ENCODE measurements at regions not wholly inside any gene's neighbourhood (a gene's known extent, or its start where the extent isn't known, plus 50 kb on each side); places are given as distances from the start of the nearest gene placed in this dataset.

DNA sequence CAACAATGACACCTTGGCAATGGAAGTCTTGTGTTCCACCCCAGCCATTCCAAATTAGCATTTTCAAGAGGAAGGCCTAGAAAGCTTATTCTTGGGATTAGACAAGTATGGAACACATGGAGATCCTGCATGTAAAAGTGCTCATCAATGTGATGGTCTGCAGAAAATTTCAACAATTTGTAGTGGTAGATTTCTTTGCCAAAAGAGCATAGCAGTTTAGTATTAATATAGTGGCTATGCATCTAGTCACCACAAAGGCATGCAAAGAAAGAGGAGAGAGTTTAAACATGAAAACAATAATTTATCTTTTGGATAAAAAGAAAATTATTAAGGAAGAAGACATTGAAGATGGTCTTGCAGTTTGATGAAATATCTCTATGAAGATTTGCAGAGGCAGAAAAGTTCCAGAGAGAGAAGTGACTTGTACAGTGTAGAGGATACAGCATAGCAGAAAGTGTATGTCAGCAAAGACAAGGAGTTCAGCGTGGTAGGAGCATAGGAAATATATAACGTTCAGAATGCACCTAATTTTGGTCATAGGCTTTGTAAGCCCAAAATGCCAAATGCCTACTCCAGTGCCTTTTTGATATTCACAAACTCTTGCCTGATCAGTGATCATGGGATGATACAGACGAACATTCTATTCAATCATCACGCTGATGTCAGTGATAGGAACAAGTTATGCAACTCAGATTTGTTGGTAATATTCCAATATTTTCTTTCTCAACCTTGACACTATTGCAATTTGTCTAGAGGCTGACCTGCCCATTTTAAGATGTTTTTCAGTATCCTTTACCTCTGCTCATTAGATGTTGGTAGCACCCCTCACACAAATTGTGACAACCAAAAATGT is 727.9 kb upstream of the SOX9 start:
- H3K4me3 ChIP-seq (ENCODE audit: low read depth, low read length): no peak overlapping the region
- no peaks in the 10 kb centered on the region for H3K36me3 ChIP-seq (ENCODE audit: control insufficient read depth, insufficient read depth, low read length)
- DNase-seq (ENCODE audit: low read depth): no peak
- TF ChIP-seq, protein P1, sequence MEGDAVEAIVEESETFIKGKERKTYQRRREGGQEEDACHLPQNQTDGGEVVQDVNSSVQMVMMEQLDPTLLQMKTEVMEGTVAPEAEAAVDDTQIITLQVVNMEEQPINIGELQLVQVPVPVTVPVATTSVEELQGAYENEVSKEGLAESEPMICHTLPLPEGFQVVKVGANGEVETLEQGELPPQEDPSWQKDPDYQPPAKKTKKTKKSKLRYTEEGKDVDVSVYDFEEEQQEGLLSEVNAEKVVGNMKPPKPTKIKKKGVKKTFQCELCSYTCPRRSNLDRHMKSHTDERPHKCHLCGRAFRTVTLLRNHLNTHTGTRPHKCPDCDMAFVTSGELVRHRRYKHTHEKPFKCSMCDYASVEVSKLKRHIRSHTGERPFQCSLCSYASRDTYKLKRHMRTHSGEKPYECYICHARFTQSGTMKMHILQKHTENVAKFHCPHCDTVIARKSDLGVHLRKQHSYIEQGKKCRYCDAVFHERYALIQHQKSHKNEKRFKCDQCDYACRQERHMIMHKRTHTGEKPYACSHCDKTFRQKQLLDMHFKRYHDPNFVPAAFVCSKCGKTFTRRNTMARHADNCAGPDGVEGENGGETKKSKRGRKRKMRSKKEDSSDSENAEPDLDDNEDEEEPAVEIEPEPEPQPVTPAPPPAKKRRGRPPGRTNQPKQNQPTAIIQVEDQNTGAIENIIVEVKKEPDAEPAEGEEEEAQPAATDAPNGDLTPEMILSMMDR (IDR thresholded peaks at IDR 0.05; ENCODE audit: insufficient read depth, low read length, poor library complexity, severe bottlenecking): no peak
- H3K27me3 ChIP-seq (ENCODE audit: control insufficient read depth, insufficient read depth, low read length): no peaks in the 10 kb centered on the region

DNA sequence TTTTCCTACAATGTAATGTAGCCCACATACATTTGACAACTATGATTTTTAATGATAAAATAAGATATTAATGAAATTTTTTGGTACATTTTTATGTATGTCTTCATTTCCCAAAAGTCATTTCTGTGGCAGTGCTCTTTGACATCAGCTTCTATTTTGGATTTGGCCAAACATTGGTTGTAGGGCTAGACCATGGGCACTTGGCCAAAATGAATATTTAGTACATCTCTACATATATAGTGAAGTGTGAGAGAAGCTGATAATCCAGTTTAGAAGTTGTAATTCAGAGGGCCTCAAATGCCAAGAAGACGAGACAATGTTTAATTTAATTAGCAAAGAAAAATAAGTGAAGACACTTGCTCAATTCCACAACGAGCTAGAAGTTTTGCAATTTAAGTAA is 724.9 kb upstream of the SOX9 start:
- Histone ChIP-seq H3K36me3 (ENCODE audit: control insufficient read depth, insufficient read depth, low read length) (no peaks in the 10 kb centered on the region), H3K4me3 (ENCODE audit: low read depth, low read length) (no peak overlapping the region), H3K27me3 (ENCODE audit: control insufficient read depth, insufficient read depth, low read length) (no peaks in the 10 kb centered on the region)
- TF ChIP-seq, protein P1 (IDR thresholded peaks at IDR 0.05; ENCODE audit: insufficient read depth, low read length, poor library complexity, severe bottlenecking): no peak
- no peak for DNase-seq (ENCODE audit: low read depth)

DNA sequence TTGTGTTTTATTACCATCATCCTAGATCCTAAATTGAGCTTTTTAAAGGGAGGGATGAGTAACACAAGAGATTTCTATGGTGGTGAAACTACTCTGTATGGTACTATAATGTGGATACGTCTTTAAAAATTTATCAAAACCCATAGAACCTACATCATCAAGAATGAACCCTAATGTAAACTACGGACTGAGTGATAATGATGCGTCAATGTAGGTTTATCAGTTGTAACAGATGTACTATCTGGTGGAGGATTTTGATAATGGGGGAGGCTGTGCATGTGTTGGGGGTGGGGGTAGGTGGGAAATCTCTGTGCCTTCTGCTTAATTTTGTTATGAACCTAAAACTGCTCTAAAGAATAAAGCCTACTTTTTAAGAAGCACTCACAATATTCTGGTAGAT is 724.1 kb upstream of the SOX9 start:
- no peaks in the 10 kb centered on the region for H3K27me3 ChIP-seq (ENCODE audit: control insufficient read depth, insufficient read depth, low read length)
- TF ChIP-seq, protein P1 (IDR thresholded peaks at IDR 0.05; ENCODE audit: insufficient read depth, low read length, poor library complexity, severe bottlenecking): no peak
- no peak overlapping the region for H3K4me3 ChIP-seq (ENCODE audit: low read depth, low read length)
- no peaks in the 10 kb centered on the region for H3K36me3 ChIP-seq (ENCODE audit: control insufficient read depth, insufficient read depth, low read length)
- no peak for DNase-seq (ENCODE audit: low read depth)

DNA sequence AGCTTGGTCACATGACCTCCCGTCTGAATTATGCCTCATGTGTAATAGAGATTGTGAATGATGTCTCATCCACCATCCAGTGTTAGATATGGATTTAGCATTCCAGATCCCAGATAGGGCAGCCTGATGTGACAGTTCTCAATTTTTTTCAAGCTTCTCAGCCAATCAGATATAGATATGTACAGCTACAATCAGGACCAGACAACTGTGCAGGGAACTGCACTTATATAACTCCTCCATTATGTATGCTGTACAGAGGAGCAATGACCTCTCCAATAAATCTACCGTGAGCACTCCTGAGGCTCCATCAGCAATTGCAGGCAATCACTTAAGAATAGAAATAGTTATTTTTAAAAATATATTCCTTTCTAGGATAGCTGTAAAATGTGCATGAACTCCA is 722.8 kb upstream of the SOX9 start:
- Histone ChIP-seq H3K27me3 (ENCODE audit: control insufficient read depth, insufficient read depth, low read length) (no peaks in the 10 kb centered on the region), H3K36me3 (ENCODE audit: control insufficient read depth, insufficient read depth, low read length) (no peaks in the 10 kb centered on the region), H3K4me3 (ENCODE audit: low read depth, low read length) (no peak overlapping the region)
- no peak for DNase-seq (ENCODE audit: low read depth)
- TF ChIP-seq, protein P1 (IDR thresholded peaks at IDR 0.05; ENCODE audit: insufficient read depth, low read length, poor library complexity, severe bottlenecking): no peak

DNA sequence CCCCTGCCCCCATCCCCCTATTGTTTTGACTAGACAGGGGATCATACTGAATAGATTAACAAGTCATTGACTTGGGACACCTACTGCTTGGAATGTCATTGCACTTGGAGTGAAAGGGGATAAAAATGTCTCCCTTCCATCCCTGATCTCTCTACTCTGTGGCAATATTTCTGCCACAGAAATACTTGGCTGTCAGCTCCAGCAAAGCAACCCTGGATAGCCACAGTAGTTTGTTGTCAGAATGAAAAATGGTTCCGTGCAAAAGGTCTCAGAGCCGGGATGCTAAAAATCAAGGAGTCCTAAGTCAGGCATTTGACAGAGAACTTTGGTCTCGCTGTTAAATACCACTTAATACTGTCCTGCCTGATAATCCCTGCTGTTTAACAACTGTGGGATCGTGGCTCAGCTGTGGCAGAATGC is 722.0 kb upstream of the SOX9 start:
- Histone ChIP-seq H3K27me3 (ENCODE audit: control insufficient read depth, insufficient read depth, low read length) (no peaks in the 10 kb centered on the region), H3K36me3 (ENCODE audit: control insufficient read depth, insufficient read depth, low read length) (no peaks in the 10 kb centered on the region)
- no peak for DNase-seq (ENCODE audit: low read depth)

More for the DNA sequence above, 722.0 kb upstream of the SOX9 start:
- TF ChIP-seq, protein P1 (IDR thresholded peaks at IDR 0.05; ENCODE audit: insufficient read depth, low read length, poor library complexity, severe bottlenecking): no peak
- no peak overlapping the region for H3K4me3 ChIP-seq (ENCODE audit: low read depth, low read length)
